Activated effector memory CD4-positive, alpha-beta T cell treated with anti-CD3 and anti-CD28 coated beads, Interleukin-2, amount 50 U/mL, for 16 hours (primary cell): ENCODE measurements at regions not wholly inside any gene's neighbourhood (a gene's known extent, or its start where the extent isn't known, plus 50 kb on each side); places are given as distances from the start of the nearest gene placed in this dataset.
"Not testable (repeated sequence)": the region's sequence is repeated elsewhere in the genome, so short reads cannot be mapped to it uniquely, and the experiment has no call there.

Experiments used
- DNase-seq: peaks from one replicate; pipeline ENCODE4 v3.0.0-alpha.2; 2020

DNA sequence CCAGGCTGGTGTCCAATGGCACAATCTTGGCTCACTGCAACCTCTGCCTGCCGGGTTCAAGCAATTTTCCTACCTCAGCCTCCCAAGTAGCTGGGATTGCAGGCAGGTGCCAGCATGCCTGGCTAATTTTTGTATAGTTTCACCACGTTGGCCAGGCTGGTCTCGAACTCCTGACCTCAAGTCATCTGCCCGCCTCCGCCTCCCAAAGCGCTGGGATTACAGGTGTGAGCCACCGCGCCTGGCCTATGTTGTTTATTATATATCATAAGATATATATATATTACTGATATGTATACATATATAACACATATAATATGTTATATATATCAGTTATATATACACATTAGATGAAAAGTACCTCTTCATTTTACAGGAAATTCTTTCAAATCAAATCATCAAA, 914.7 kb downstream of the FOXD4L5 start:
- DNase-seq = peak; percentile 55

DNA sequence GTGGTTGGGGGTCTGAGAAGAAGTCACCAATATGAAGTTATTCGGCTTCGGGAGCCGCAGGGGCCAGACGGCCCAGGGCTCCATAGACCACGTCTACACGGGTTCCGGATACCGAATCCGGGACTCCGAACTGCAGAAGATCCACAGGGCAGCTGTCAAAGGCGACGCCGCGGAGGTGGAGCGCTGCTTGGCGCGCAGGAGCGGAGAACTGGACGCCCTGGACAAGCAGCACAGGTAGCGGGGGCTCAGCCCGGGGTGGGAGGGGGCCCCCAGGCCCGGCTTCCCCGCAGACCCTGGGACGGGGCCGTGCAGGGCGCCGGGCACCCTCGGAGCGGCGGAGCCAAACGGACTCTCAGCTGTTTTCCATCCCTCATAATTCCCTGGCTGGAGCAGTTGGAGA, 915.4 kb downstream of the FOXD4L5 start:
- DNase-seq = peak; percentile 8

GRCh38 chr9:64369114-64369513, 915.9 kb downstream of the FOXD4L5 start:
- DNase-seq = peak; percentile 91

- DNase-seq = not testable (repeated sequence)
These were observed 916.4 kb downstream of the FOXD4L5 start for GRCh38 chr9:64368644-64368942.

DNA sequence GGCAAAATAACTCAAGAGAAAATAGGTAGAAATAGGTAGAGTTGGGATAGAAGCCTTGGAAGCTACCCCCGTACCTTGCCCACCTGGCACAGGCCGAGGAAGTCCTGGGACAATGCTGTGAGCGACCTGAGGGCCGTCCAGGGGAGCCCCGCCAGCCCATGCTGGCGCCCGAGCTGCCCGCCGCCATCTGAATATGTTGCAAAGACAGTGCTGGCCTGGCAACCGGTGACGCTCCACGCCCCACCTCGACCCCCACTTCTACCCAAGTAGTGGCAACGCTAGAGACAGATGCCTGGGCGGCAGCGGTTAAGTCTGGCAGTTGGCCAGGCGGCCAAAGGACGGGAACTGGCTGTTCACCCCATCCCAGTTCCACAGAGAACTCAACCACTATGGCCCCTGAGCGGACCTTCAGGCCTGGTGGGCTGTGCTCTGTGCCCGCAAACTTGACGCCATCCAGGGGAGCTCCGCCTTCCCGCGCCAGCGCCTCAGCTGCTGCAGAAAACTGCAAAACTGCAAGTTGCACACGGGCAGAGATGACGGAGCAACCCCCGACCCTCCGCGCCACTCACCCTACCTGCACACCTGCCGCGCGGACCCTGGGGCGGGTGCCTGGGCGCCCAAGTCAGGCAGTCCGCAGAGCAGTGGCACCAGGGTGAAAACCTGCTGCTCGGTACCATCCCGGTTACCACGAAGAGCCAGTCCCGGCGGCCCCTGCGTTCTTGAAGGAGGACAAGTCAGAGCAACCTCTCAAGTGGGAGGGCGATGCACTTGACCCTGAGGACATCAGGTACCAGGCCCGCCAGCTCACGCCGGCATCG, 917.0 kb downstream of the FOXD4L5 start:
- DNase-seq = peak; percentile 61
